ENCODE measurements at regions not wholly inside any gene's neighbourhood (a gene's known extent, or its start where the extent isn't known, plus 50 kb on each side); places are given as distances from the start of the nearest gene placed in this dataset.

GRCh38 chr4:164396439-164396838 lies 357.5 kb upstream of the SMIM31 start:
- Histone ChIP-seq H4K20me1 (ENCODE audit: insufficient read depth, low read length) (no peaks in the 10 kb centered on the region), H3K4me3 (ENCODE audit: low read depth, low read length, poor library complexity, severe bottlenecking) (no peak overlapping the region), H2AFZ (ENCODE audit: low read length) (no peak overlapping the region), H3K9me3 (ENCODE audit: low read length) (no peaks in the 10 kb centered on the region), H3K36me3 (ENCODE audit: insufficient read depth, low read length) (no peaks in the 10 kb centered on the region), H3K27ac (ENCODE audit: low read depth, low read length, poor library complexity, severe bottlenecking) (no peak overlapping the region), H3K4me1 (ENCODE audit: insufficient read depth, low read length, poor library complexity, severe bottlenecking) (no peaks in the 10 kb centered on the region), H3K79me2 (ENCODE audit: insufficient read depth, low read depth, low read length) (no peaks in the 10 kb centered on the region), H3K4me2 (ENCODE audit: low read length) (no peak overlapping the region), H3K9me2 (ENCODE audit: insufficient read depth, low read length) (no peaks in the 10 kb centered on the region)
- no peak for DNase-seq (ENCODE audit: low spot score)
- ChIA-PET CTCF (ENCODE audit: unreplicated experiment) (no interaction called here), POLR2A (no interaction called here)
- intact Hi-C loops (cut with micrococcal nuclease; ENCODE audit: unreplicated experiment) = no loop called here
- TF ChIP-seq CTCF (conservative IDR thresholded peaks at IDR 0.05; ENCODE audit: low read length) (no peak), EZH2phosphoT487 (IDR thresholded peaks at IDR 0.05; ENCODE audit: borderline replicate concordance, low read depth, low read length) (no peak)
- no TSS peak for BruUV-seq (replicated peaks)

GRCh38 chr4:164402554-164402953 lies 351.4 kb upstream of the SMIM31 start:
- no peak overlapping the region for H3K27ac ChIP-seq (ENCODE audit: low read depth, low read length, poor library complexity, severe bottlenecking)
- ChIA-PET CTCF (ENCODE audit: unreplicated experiment) (no interaction called here), POLR2A (no interaction called here)
- TF ChIP-seq EZH2phosphoT487 (IDR thresholded peaks at IDR 0.05; ENCODE audit: borderline replicate concordance, low read depth, low read length) (no peak), CTCF (conservative IDR thresholded peaks at IDR 0.05; ENCODE audit: low read length) (no peak)
- no peaks in the 10 kb centered on the region for H3K79me2 ChIP-seq (ENCODE audit: insufficient read depth, low read depth, low read length)
- H3K9me2 ChIP-seq (ENCODE audit: insufficient read depth, low read length) = no peaks in the 10 kb centered on the region
- DNase-seq (ENCODE audit: low spot score) = no peak
- no peak overlapping the region for H3K4me2 ChIP-seq (ENCODE audit: low read length)
- no peaks in the 10 kb centered on the region for H3K36me3 ChIP-seq (ENCODE audit: insufficient read depth, low read length)
- no peaks in the 10 kb centered on the region for H3K4me1 ChIP-seq (ENCODE audit: insufficient read depth, low read length, poor library complexity, severe bottlenecking)
- intact Hi-C loops (cut with micrococcal nuclease; ENCODE audit: unreplicated experiment) = no loop called here
- H3K9me3 ChIP-seq (ENCODE audit: low read length) = no peaks in the 10 kb centered on the region
- H4K20me1 ChIP-seq (ENCODE audit: insufficient read depth, low read length) = no peaks in the 10 kb centered on the region
- no TSS peak for BruUV-seq (replicated peaks)
- no peak overlapping the region for H2AFZ ChIP-seq (ENCODE audit: low read length)
- H3K4me3 ChIP-seq (ENCODE audit: low read depth, low read length, poor library complexity, severe bottlenecking) = no peak overlapping the region

GRCh38 chr4:164405774-164406173 lies 348.2 kb upstream of the SMIM31 start:
- ChIA-PET CTCF (ENCODE audit: unreplicated experiment) (no interaction called here), POLR2A (no interaction called here)
- no peak overlapping the region for H2AFZ ChIP-seq (ENCODE audit: low read length)
- intact Hi-C loops (cut with micrococcal nuclease; ENCODE audit: unreplicated experiment) = no loop called here
- H3K9me3 ChIP-seq (ENCODE audit: low read length) = no peaks in the 10 kb centered on the region
- no peaks in the 10 kb centered on the region for H3K36me3 ChIP-seq (ENCODE audit: insufficient read depth, low read length)
- no peaks in the 10 kb centered on the region for H3K9me2 ChIP-seq (ENCODE audit: insufficient read depth, low read length)
- no peak overlapping the region for H3K4me2 ChIP-seq (ENCODE audit: low read length)
- no peaks in the 10 kb centered on the region for H3K79me2 ChIP-seq (ENCODE audit: insufficient read depth, low read depth, low read length)
- no peaks in the 10 kb centered on the region for H4K20me1 ChIP-seq (ENCODE audit: insufficient read depth, low read length)
- TF ChIP-seq EZH2phosphoT487 (IDR thresholded peaks at IDR 0.05; ENCODE audit: borderline replicate concordance, low read depth, low read length) (no peak), CTCF (conservative IDR thresholded peaks at IDR 0.05; ENCODE audit: low read length) (no peak)
- BruUV-seq (replicated peaks) = no TSS peak
- DNase-seq (ENCODE audit: low spot score) = no peak
- no peak overlapping the region for H3K4me3 ChIP-seq (ENCODE audit: low read depth, low read length, poor library complexity, severe bottlenecking)
- no peaks in the 10 kb centered on the region for H3K4me1 ChIP-seq (ENCODE audit: insufficient read depth, low read length, poor library complexity, severe bottlenecking)
- no peak overlapping the region for H3K27ac ChIP-seq (ENCODE audit: low read depth, low read length, poor library complexity, severe bottlenecking)

Measured in OCI-LY7 (cell line).